SK-N-SH (cell line): ENCODE measurements at regions not wholly inside any gene's neighbourhood (a gene's known extent, or its start where the extent isn't known, plus 50 kb on each side); places are given as distances from the start of the nearest gene placed in this dataset.

Experiments
- CHD2 ChIP-seq: fragments of 150-350 bp; IDR thresholded peaks from 2 replicates; pipeline ENCODE4 v1.6.1; 2018; ENCODE audit warnings: low read length; ENCODE audit not compliant: partially characterized antibody
- POLR2AphosphoS5 ChIP-seq: IDR thresholded peaks from 2 replicates; pipeline ENCODE4 v1.6.1; 2012; ENCODE audit warnings: low read depth, low read length
- RCOR1 ChIP-seq: fragments of 150-350 bp; IDR thresholded peaks from 2 replicates; pipeline ENCODE4 v1.6.1; 2017; ENCODE audit warnings: antibody characterized with exemption, low read length

DNA sequence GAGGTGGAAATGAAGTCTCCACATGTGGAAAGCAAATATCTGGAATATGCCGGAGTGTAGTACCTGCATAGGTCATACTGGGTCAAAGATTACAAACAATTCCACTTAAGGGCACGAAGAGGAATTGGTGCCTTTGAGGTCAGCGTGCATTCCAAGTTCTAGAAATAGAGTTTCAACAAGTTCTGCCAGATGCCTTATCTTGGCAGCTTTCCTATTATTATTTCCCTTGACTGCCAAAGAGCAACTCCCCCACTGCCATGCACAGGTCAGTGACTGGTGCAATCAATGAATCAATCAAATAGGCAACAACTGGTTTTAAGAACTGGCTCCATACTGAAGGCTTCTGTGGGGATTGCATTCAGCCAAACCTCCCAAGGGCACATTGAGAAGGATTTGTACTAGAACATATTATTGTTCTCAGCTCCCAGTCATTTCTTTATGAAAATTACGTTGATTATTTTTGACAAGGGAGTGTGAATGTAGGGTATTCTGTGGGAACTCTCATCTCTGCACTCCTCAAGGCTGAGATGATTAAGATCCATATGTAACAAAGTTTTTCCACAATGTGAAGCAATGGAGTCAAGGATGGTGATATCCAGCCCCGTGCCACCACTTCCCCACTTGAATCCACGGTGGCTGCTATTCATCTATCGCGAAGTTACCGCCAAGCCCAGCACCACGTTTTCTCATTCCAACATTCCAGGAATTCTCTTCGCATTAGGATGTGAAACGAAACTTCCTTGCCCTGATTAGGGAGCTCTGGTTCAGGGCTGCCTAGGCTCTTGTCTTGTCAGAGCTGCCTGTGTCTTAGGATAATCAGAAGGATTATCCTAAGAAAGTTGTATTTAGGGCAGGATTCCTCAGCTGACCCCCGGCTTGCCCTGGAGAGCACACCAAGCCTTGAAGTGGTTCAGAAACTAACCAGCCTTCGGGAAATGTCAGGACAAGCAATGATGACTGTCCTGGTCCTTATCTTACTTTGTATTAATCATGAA is 115.1 kb upstream of the PCED1B start:
- TF ChIP-seq POLR2AphosphoS5 (peak; percentile 75), RCOR1 (no peak), CHD2 (no peak)
